IMR-90 (cell line): ENCODE measurements at regions not wholly inside any gene's neighbourhood (a gene's known extent, or its start where the extent isn't known, plus 50 kb on each side); places are given as distances from the start of the nearest gene placed in this dataset.

Experiments used
- ATAC-seq: fragments of 200-7000 bp; cut with Tn5 transposase; 2 replicates; pipeline ENCODE4 v1.9.1; 2020; ENCODE audit warnings: low read depth, mild to moderate bottlenecking, moderate library complexity
- BruUV-seq: library from RNA; stranded (reverse); fragments of 400-500 nt; replicated peaks from 2 replicates; lab custom pipeline; 2021; lab: Mats Ljungman, UMichigan
- CTCF ChIA-PET: fragments of 300-600 bp; formaldehyde crosslinking; extraction: SDS; loops from one replicate; lab custom pipeline; 2021; ENCODE audit warnings: antibody characterized with exemption; lab: Yijun Ruan, JAX
- POLR2A ChIA-PET: fragments of 300-600 bp; sonication (Branson Sonifier 250); formaldehyde crosslinking; loops from one replicate; lab custom pipeline; 2022; ENCODE audit warnings: antibody characterized with exemption; ENCODE audit not compliant: unreplicated experiment; lab: Charles Lee
- DNase-seq: peaks from one replicate; pipeline ENCODE4 v3.0.0; 2013
- H2AFZ ChIP-seq: replicated peaks from 2 replicates; pipeline ENCODE3; 2013; ENCODE audit warnings: low read length, mild to moderate bottlenecking; ENCODE audit not compliant: poor library complexity
- H2AK5ac ChIP-seq: 2 replicates; pipeline ENCODE4 v1.6.1; 2013; ENCODE audit warnings: low read depth, low read length, inconsistent platforms
- H2AK9ac ChIP-seq: replicated peaks from 2 replicates; pipeline ENCODE3; 2013; ENCODE audit warnings: mild to moderate bottlenecking, low read depth, low read length, moderate library complexity; ENCODE audit not compliant: poor library complexity
- H2BK120ac ChIP-seq: 2 replicates; pipeline ENCODE4 v1.6.1; 2013; ENCODE audit warnings: low read depth, low read length, inconsistent platforms
- H2BK15ac ChIP-seq: 3 replicates; pipeline ENCODE4 v1.6.1; 2013; ENCODE audit warnings: low read depth, low read length, inconsistent platforms
- H2BK20ac ChIP-seq: 2 replicates; pipeline ENCODE4 v1.6.1; 2013; ENCODE audit warnings: low read depth, mild to moderate bottlenecking, inconsistent platforms, low read length, moderate library complexity
- H2BK5ac ChIP-seq: 2 replicates; pipeline ENCODE4 v1.6.1; 2013; ENCODE audit warnings: mild to moderate bottlenecking, low read depth, low read length, inconsistent platforms; ENCODE audit not compliant: poor library complexity, severe bottlenecking
- H3K14ac ChIP-seq: replicated peaks from 2 replicates; pipeline ENCODE4 v1.6.1; 2013; ENCODE audit warnings: low read depth, low read length, inconsistent platforms
- H3K18ac ChIP-seq: 2 replicates; pipeline ENCODE4 v1.6.1; 2013; ENCODE audit warnings: low read depth, low read length, control low read depth
- H3K23ac ChIP-seq: 2 replicates; pipeline ENCODE4 v1.6.1; 2013; ENCODE audit warnings: low read depth, low read length, inconsistent platforms
- H3K27ac ChIP-seq: 2 replicates; pipeline ENCODE4 v1.5.1; 2013; ENCODE audit warnings: mild to moderate bottlenecking, control low read depth, low read length; ENCODE audit not compliant: insufficient read depth
- H3K27me3 ChIP-seq: 2 replicates; pipeline ENCODE4 v1.6.1; 2013; ENCODE audit warnings: low read length; ENCODE audit not compliant: control insufficient read depth, insufficient read depth
- H3K36me3 ChIP-seq: 2 replicates; pipeline ENCODE4 v1.6.1; 2013; ENCODE audit warnings: low read length, mixed read lengths; ENCODE audit not compliant: control insufficient read depth, insufficient read depth
- H3K4ac ChIP-seq: 2 replicates; pipeline ENCODE4 v1.6.1; 2013; ENCODE audit warnings: low read depth, low read length, inconsistent platforms
- H3K4me1 ChIP-seq: 2 replicates; pipeline ENCODE4 v1.6.1; 2013; ENCODE audit warnings: low read length, mixed read lengths; ENCODE audit not compliant: control insufficient read depth, insufficient read depth
- H3K4me2 ChIP-seq: 2 replicates; pipeline ENCODE4 v1.6.1; 2013; ENCODE audit warnings: low read depth, mild to moderate bottlenecking, control low read depth, low read length, moderate library complexity
- H3K4me3 ChIP-seq: 2 replicates; pipeline ENCODE4 v1.5.1; 2013; ENCODE audit warnings: low read depth, mild to moderate bottlenecking, control low read depth, low read length, moderate library complexity; ENCODE audit not compliant: insufficient read depth
- H3K56ac ChIP-seq: 2 replicates; pipeline ENCODE4 v1.6.1; 2013; ENCODE audit warnings: low read length, inconsistent platforms; ENCODE audit not compliant: insufficient read depth; ENCODE audit errors: extremely low read depth
- H3K79me1 ChIP-seq, 2 experiments: 2 replicates each; pipeline ENCODE4 v1.6.1; 2013; ENCODE audit warnings: low read length in 2 of 2, inconsistent platforms in 1 of 2, low read depth in 1 of 2
- H3K9ac ChIP-seq: 2 replicates; pipeline ENCODE4 v1.6.1; 2013; ENCODE audit warnings: low read depth, low read length, control low read depth
- H3K9me1 ChIP-seq: 2 replicates; pipeline ENCODE4 v1.6.1; 2013; ENCODE audit warnings: low read length, inconsistent platforms; ENCODE audit not compliant: insufficient read depth
- H3K9me3 ChIP-seq: 2 replicates; pipeline ENCODE4 v1.6.1; 2013; ENCODE audit warnings: low read length; ENCODE audit not compliant: control insufficient read depth, insufficient read depth
- H4K20me1 ChIP-seq: 2 replicates; pipeline ENCODE4 v1.6.1; 2013; ENCODE audit warnings: low read length, inconsistent platforms; ENCODE audit not compliant: insufficient read depth
- H4K5ac ChIP-seq: 2 replicates; pipeline ENCODE4 v1.6.1; 2013; ENCODE audit warnings: mild to moderate bottlenecking, low read depth, low read length, control low read depth
- H4K8ac ChIP-seq, 2 experiments: 2 replicates each; pipeline ENCODE4 v1.6.1; 2013; ENCODE audit warnings: low read depth in 2 of 2, low read length in 2 of 2, control low read depth in 1 of 2, inconsistent platforms in 1 of 2
- H4K91ac ChIP-seq: 2 replicates; pipeline ENCODE4 v1.6.1; 2013; ENCODE audit warnings: low read depth, low read length, inconsistent platforms; ENCODE audit not compliant: insufficient read depth
- RAD21 ChIP-seq: IDR thresholded peaks from 2 replicates; pipeline ENCODE4 v1.6.1; 2012; ENCODE audit warnings: low read length, improper control_type of control experiment
- WGBS, 2 experiments: methylation state at CpG; one replicate each; pipeline versions ENCODE4 v1.1.5 to v1.1.7; 2013; ENCODE audit warnings: missing lambda C conversion rate in 2 of 2; ENCODE audit not compliant: insufficient read length in 1 of 2; ENCODE audit errors: extremely low coverage in 2 of 2; 5-methylcytosine and 5-hydroxymethylcytosine counted together
- dilution Hi-C: fragments of 300-500 bp; cut with HindIII; formaldehyde crosslinking; loops from one replicate; pipeline ENCODE4 v1.14.3; 2018; ENCODE audit warnings: low sequenced_read_pairs; ENCODE audit not compliant: unreplicated experiment
- in situ Hi-C: fragments of 300-500 bp; cut with MboI; formaldehyde crosslinking; loops from 3 replicates; pipeline ENCODE4 v1.14.3; 2019; ENCODE audit warnings: low sequenced_read_pairs, inconsistent platforms, mixed read lengths
- intact Hi-C: fragments of 100-400 bp; cut with micrococcal nuclease; formaldehyde crosslinking; loops from 2 replicates; pipeline ENCODE4 v1.10.0; 2022

DNA sequence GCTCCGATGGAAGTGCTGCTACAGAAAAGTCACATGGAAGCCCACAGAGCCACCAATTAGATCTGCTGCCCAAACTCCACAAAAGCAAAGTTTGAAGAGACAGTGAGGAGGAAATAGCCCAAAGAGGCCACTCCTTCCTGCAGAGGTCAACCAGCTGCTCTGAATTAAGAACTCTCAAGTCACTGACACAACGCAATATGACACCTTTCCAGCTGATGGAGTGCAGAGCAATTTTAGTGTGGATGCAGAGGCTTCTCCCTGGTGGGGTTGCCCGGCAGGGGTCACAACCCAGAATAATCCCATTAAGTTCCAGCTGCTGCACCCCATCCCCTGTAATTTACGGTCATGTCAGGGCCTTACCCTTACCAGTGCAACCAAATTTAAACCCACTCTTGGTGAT is 361.9 kb upstream of the JARID2 start:
- Histone ChIP-seq H2AFZ (no peak overlapping the region), H3K36me3 (no peaks in the 10 kb centered on the region), H3K18ac (0 out of 2 replicates have a peak overlapping the region, but pooled peaks have one; percentile 15), H3K27me3 (no peaks in the 10 kb centered on the region), H4K8ac (peak overlapping the region in 1 of 2 experiments; percentile 48; a peak in 1 of 4 replicates), H3K4me2 (no peak overlapping the region), H2BK120ac (peak overlapping the region; percentile 28; the same call in 1 of the 2 replicates), H4K5ac (no peak overlapping the region), H2BK5ac (no peak overlapping the region), H3K9me1 (peaks cover 11% of the 10 kb centered on the region), H2AK5ac (peak overlapping the region; percentile 21; the same call in 1 of the 2 replicates), H4K20me1 (no peaks in the 10 kb centered on the region), H3K9ac (no peak overlapping the region), H3K23ac (no peak overlapping the region), H3K27ac (no peak overlapping the region), H2BK15ac (no peak overlapping the region; the same call in 2 of the 3 replicates), H3K56ac (no peak overlapping the region), H3K4me1 (peaks cover 25% of the 10 kb centered on the region), H3K4me3 (no peak overlapping the region), H3K79me1 (peaks cover 0 to 6% of the 10 kb centered on the region in 2 experiments; a peak in 1 of 4 replicates), H2BK20ac (no peak overlapping the region; the same call in 1 of the 2 replicates), H4K91ac (no peak overlapping the region), H3K9me3 (no peaks in the 10 kb centered on the region), H3K14ac (no peak overlapping the region), H3K4ac (peak overlapping the region; percentile 44; the same call in 1 of the 2 replicates), H2AK9ac (no peak overlapping the region)
- ATAC-seq (peak; percentile 43; the same call in 1 of the 2 replicates), DNase-seq (peak; percentile 64)
- no TSS peak for BruUV-seq
- in situ Hi-C loops, result no loop called here
- POLR2A ChIA-PET, result no interaction called here
- intact Hi-C loops, result no loop called here
- no peak for TF ChIP-seq RAD21
- no CpG with 5 or more reads among the region's 4 CpGs for WGBS, 2 experiments
- dilution Hi-C loops, result no loop called here
- CTCF ChIA-PET, result interaction anchor here (0.6 to 0.9 kb wide), 2 partner anchors 179 to 235 kb away, joined by 3 to 4 read pairs; no protein-coding TSS in a partner anchor
